Esophagus muscularis mucosa (tissue), 3 donors: ENCODE measurements at regions not wholly inside any gene's neighbourhood (a gene's known extent, or its start where the extent isn't known, plus 50 kb on each side); places are given as distances from the start of the nearest gene placed in this dataset.

ENCODE experiments used
- CTCF ChIP-seq, 3 experiments: fragments of 200-600 bp in 2 of 3; fragments of 450-650 bp in 1 of 3; sonication (generic) in 2 of 3; IDR thresholded peaks; one replicate each; pipeline ENCODE4 v1.5.1; 2017 to 2019; ENCODE audit warnings: antibody characterized with exemption in 3 of 3, mild to moderate bottlenecking in 2 of 3, moderate library complexity in 1 of 3
- POLR2A ChIP-seq: fragments of 450-650 bp; IDR thresholded peaks from one replicate; pipeline ENCODE4 v1.6.1; 2017; ENCODE audit warnings: antibody characterized with exemption, moderate library complexity, mild to moderate bottlenecking, low read depth

GRCh38 chr15:93246266-93247242 is 157.5 kb upstream of the RGMA start:
- TF ChIP-seq CTCF (IDR thresholded peaks at IDR 0.05) (no peak), POLR2A (no peak)
